OCI-LY1 (cell line): ENCODE measurements at regions not wholly inside any gene's neighbourhood (a gene's known extent, or its start where the extent isn't known, plus 50 kb on each side); places are given as distances from the start of the nearest gene placed in this dataset.

Experiments used
- CTCF ChIP-seq: fragments of 200-600 bp; sonication (generic), shearing (Covaris generic); IDR thresholded peaks from 2 replicates; pipeline ENCODE4 v1.5.1; 2017; ENCODE audit warnings: mild to moderate bottlenecking, antibody characterized with exemption, low read length, moderate library complexity, mixed read lengths
- EZH2 ChIP-seq: fragments of 200-600 bp; sonication (generic), shearing (Covaris generic); IDR thresholded peaks from 2 replicates; pipeline ENCODE4 v1.8.0; 2017; ENCODE audit warnings: borderline replicate concordance, mixed run types, mild to moderate bottlenecking, antibody characterized with exemption, low read length, moderate library complexity, mixed read lengths

GRCh38 chr1:5509664-5510452 is 482.4 kb downstream of the NPHP4 start:
- TF ChIP-seq EZH2, result no peak
- TF ChIP-seq CTCF, result peak; percentile 85
